GM12865 (cell line): ENCODE measurements at regions not wholly inside any gene's neighbourhood (a gene's known extent, or its start where the extent isn't known, plus 50 kb on each side); places are given as distances from the start of the nearest gene placed in this dataset.

ENCODE experiments used
- DNase-seq: peaks from one replicate; pipeline ENCODE4 v3.0.0; 2010; ENCODE audit warnings: low read depth
- H3K4me3 ChIP-seq: 2 replicates; pipeline ENCODE4 v1.5.1; 2011; ENCODE audit warnings: mild to moderate bottlenecking, low read depth, low read length, control low read depth
- TF ChIP-seq, protein P1 (sequence below): IDR thresholded peaks from 2 replicates; pipeline ENCODE4 v1.5.1; 2011; ENCODE audit warnings: low read length, control low read depth, low read depth, inconsistent platforms; ENCODE audit not compliant: insufficient read depth; ENCODE audit errors: missing control alignments

DNA sequence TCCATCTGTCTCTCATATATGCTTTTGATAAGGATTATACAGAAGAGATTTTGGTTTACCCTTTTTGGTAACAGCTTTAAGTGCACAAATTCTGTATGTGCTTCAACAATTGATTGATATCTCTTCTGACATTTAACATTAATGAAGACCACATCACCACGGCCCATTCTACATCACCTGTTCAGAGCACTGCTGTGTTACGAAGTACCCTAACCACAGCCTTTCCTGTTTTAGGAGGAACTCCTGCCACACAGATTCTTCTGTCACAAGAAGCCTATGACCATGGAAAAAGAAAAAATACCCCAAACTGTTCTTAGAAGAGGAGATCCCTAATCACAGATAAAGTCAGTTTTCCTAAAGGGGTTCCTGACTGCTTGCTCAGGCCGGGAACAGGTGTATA, 170.1 kb downstream of the NSUN3 start:
- DNase-seq, result no peak
- no peak overlapping the region for H3K4me3 ChIP-seq
- TF ChIP-seq, protein P1, sequence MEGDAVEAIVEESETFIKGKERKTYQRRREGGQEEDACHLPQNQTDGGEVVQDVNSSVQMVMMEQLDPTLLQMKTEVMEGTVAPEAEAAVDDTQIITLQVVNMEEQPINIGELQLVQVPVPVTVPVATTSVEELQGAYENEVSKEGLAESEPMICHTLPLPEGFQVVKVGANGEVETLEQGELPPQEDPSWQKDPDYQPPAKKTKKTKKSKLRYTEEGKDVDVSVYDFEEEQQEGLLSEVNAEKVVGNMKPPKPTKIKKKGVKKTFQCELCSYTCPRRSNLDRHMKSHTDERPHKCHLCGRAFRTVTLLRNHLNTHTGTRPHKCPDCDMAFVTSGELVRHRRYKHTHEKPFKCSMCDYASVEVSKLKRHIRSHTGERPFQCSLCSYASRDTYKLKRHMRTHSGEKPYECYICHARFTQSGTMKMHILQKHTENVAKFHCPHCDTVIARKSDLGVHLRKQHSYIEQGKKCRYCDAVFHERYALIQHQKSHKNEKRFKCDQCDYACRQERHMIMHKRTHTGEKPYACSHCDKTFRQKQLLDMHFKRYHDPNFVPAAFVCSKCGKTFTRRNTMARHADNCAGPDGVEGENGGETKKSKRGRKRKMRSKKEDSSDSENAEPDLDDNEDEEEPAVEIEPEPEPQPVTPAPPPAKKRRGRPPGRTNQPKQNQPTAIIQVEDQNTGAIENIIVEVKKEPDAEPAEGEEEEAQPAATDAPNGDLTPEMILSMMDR, result no peak

DNA sequence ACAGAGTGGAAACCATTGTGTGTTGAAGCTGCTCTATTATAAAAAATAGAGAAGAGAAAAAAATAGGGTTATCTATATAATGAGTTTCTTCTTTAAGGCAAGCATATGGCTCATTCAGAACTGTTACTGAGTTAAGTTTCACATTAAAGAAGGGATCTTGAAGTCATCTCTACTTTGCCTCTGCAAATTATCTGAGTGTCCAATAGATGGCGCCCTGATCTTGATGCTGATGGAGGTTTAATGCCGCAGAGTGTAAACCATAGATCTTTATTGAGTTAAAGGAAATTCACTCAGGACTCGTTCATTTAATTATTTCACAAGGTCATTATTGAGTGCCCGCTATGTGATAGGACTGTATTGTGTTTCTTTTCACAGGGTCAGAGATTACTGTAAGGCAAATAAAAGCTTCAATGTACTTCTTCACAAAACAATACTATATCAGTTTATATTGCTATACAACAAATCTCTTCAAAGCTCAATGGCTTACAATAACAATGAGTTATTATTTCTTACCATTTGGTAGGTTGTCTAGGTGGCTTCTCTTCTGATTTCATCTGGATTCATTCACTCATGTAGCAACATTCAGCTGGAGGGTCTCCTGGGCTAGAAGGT, 171.4 kb downstream of the NSUN3 start:
- peak; percentile 36 for DNase-seq
- no peak overlapping the region for H3K4me3 ChIP-seq
- TF ChIP-seq, protein P1, result peak; percentile 46

DNA sequence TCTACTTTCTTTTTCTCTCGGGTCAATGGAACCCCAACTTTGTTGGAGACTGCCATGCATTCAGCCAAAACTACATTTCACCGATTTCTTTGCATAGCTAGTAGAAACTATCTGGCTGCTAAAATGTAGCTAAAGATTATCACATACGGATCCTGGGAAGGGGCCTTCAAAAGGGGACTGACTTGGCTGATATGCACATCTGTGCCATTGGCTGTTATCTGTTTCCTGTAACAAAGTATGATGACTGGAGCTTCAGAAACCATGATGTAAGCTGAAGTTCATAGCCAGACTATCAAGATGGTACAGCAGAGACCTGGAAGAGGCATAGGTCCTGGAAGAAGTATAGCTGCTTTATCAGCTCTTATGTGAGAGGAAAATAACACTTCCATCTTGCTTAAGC, 179.1 kb downstream of the NSUN3 start:
- TF ChIP-seq, protein P1, result no peak
- H3K4me3 ChIP-seq, result no peak overlapping the region
- DNase-seq, result no peak

DNA sequence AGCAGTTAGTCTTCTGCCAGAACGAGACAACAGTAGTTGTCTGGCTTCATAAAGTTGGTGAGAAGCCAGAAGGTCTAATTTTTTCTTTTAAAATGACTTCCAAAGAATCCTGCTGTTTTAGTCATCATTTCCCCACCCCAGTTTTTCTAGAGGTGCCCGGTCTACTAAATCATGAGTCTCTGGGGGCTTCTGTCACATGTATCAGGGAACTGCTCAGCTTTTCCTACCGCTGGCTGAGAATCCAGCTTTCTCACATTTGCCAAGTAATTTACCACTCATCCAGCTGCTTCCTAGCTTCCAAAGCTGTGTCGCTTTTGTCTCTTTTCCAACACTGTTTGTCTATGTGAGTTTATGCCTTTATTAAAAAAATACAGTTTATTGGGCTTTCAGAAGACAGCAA, 183.3 kb downstream of the NSUN3 start:
- no peak overlapping the region for H3K4me3 ChIP-seq
- TF ChIP-seq, protein P1, result no peak

DNA sequence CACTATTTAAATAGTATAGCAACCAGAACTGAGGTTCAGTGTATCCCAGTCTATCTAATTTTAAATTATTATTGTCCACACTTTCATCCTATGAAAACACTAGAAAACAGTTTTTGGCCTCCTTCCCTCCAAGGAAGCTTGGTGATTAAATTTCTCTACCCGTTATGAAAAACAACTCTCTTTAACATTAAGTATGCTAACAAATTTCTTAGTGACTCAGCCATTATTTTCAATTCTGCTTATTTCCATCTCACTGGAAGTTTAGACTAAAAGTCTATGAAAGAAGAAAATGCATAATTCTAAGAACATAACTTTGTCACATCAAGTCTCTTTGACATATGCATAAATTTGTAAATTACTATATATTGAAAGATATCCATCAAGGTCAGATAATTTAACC, 185.2 kb downstream of the NSUN3 start:
- TF ChIP-seq, protein P1, result no peak
- H3K4me3 ChIP-seq, result no peak overlapping the region
- DNase-seq, result no peak

More for the DNA sequence above, 183.3 kb downstream of the NSUN3 start:
- no peak for DNase-seq

DNA sequence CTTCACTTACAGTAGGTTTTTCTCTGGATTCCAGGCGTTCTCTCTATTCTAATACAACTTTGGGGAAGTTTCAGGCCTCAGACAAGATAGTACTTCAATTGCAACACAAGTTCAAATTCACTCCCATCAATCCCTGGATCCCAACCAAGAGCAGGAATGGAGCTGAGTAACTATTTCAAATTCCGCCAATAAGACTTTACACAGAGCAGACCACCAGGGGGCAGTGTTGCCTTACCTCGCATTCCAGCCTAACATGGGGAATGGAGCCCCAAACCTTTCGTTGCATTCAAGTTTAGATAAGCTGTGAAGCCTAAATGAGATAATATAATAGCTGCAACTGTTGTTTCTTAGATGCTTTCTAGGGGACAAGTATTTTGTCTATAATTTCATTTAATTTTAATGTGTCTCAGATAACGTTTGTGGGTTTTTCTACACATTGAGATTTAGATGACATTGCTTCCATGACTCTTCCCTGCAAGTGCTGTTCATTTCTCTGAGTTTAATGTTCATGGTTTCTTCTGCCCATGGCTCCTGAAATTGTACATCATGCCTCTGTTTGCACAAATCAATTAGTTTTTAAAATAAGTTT, 186.7 kb downstream of the NSUN3 start:
- peak; percentile 69 for DNase-seq
- H3K4me3 ChIP-seq, result no peak overlapping the region
- TF ChIP-seq, protein P1, result peak; percentile 83

DNA sequence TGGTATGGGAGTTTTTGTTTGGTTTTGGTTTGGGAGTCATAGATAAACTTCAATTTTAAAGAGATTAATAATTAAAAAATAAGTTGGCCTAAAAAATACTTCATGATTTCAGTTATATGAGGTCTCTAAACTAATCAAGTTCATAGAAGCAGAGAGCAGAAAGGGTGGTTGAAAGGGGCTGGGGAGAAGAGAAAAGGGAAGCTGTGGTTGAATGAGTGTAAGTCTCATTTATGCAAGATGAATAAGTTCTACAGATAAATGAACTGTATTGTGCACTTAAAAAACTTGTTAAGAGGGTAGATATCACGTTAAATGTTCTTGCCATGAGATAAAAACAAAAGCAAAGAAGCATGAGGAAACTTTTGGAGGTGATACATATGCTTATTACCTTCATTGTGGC, 188.7 kb downstream of the NSUN3 start:
- DNase-seq, result no peak
- no peak overlapping the region for H3K4me3 ChIP-seq
- TF ChIP-seq, protein P1, result no peak
